ENCODE measurements at regions not wholly inside any gene's neighbourhood (a gene's known extent, or its start where the extent isn't known, plus 50 kb on each side); places are given as distances from the start of the nearest gene placed in this dataset.

- no peak for FAIRE-seq
Measured at GRCh38 chr3:178456621-178457285, 79.5 kb upstream of the KCNMB2 start.

DNA sequence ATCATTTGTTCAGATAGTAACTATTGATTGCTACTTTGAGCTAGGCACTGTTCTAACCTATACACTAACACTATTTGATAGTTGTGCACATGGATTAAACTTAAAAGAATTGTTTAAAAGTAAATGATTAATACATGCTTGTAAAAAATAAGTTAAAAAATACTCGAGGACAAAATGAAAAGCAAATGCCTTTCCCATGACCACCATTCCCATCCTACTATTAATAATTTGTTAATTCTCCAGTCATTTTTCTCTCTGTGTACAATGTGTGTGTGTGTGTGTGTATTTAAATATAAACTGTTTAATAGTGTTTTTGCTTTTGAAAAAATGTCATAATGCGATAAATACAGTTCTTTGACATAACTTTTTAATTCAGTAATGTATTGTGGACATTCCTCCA is 78.7 kb upstream of the KCNMB2 start:
- no peak for FAIRE-seq

- FAIRE-seq, result no peak
Measured at GRCh38 chr3:178458313-178459037, 77.8 kb upstream of the KCNMB2 start.

DNA sequence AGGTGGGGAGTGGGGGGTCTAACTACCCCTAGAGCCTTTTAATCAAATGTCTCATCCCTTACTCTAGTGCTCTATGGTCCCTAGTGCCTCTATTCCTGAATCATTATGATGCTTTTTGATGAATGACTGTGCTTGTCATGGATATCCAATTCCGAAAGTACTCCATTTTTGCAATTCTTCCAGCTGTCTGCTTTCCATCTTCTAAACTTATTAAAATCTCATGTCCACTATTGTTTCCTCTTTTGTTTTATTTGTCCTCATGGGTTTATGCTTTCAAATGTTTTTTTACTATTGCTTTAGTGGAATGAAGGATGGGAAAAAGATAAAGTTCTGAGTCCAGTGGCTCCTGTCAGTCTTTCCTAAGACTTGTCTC is 77.2 kb upstream of the KCNMB2 start:
- FAIRE-seq, result no peak

DNA sequence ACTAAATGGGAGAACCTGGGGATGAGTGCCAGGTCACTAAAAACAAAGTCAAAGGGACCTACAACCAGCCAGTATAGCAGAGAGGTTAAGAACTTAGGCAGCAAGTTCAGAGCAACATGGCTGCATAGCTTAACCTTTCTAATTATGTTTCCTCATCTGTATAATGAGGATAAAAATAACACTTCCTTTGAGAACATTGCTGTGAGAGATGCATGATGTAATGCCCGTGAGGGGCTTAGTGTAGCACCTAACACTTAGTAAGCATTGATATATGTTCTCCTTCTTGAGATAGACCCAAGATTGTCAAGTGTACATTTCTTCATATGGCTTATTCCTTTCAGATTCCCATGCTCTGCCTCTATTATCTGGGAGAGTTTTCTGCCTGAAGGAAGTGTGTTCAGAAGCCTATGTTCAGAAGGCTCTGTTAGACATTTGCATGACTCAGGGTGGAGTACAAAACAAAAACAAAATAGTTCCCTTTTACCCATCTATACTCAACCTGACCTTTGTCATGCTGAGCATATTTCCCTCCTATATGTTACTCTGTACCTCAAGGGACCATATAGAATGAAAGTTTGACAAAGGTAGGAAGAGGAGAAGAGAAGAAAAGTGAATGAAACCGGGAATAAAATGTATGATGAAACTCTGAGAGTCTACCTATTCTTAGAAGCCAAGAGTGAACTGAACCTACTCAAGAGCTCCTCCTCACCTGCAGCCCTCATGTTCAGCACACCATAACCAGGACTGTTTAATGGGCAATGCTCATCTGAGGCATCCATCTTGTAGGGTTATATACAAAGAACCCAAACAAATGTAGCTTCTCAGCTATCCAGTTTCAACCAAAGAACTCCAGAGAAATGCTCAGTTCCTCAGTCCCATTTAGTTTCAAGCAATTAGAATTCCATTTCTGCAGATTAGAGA is 70.7 kb upstream of the KCNMB2 start:
- no peak for FAIRE-seq

DNA sequence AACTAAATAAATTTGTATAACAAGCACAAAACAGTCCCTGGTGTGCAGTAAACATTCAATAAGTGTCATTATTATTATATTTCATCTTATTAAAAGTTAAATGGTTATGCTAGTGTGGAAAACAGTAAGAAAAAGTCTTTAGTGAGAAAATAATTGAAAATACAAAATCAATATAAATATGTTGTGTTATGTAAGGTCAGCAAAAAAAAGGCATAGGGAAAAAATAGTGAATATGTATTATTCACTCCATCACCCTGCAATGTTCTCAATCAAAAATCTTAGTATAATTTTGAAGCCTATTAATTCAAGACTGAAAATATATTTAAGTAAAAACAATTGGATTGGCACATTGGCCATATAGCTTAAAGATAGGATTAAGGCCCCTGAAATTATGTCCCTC is 63.3 kb upstream of the KCNMB2 start:
- no peak for FAIRE-seq

- FAIRE-seq, result no peak
Measured at GRCh38 chr3:178474526-178474925, 61.7 kb upstream of the KCNMB2 start.

GRCh38 chr3:178475062-178475461 is 61.2 kb upstream of the KCNMB2 start:
- no peak for FAIRE-seq

DNA sequence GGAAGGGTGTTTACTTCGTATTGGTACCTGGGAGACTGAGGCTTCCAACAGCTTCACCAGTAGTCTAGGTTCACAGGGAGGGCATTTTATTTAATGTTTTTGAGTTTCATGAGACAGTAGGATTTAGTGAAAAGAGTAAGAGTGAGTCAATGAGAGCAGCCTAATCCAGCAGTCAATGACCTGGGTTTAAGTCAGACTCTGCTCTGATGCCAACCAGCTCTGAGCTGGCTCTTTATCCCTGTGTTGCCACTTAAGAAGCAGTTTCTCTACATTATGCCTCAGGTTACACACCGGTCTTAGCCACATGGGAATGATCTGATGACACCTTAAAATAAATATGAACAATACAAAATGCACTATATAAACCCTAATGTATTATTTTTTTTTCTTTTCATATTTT is 59.4 kb upstream of the KCNMB2 start:
- FAIRE-seq, result no peak

- no peak for FAIRE-seq
Measured at GRCh38 chr3:178479446-178479845, 56.8 kb upstream of the KCNMB2 start.

DNA sequence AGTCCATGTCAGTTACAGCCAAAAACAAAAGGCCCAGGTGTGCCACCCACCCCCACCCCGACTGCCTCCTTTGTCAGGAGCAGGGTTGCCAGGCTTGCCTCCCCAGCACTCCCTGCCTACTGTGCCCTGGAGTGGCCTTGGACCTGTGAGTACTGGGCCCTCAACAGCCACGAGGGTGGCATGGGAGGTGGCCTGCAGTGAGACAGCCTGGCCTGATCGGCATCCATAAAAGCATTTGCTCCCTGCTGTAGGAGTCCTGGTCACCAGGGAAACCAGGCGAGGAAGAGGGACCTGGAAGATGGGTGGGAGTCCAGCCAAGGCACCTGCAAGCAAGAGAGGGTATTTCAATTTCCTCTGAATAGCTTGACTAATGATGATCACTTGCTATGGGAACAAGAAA is 56.4 kb upstream of the KCNMB2 start:
- FAIRE-seq, result no peak

DNA sequence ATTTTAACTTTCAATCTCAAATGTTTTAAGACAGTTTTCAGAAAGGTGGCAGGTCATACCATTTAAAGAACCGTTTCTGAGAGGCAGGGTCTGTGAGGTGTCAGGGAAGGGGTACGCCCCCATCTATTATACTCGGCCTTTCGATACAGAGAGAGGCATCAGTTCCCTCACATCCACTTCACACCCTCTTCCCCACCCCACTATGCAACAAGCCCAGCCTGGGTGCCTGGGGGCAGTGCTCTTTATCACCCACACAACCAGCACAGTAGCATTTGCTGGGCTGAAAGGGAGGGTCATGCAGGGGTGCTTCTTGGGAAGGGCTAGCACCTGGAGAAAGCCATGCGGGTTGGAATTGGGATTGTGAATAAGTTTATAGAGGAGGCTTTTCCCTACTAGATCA is 56.0 kb upstream of the KCNMB2 start:
- FAIRE-seq, result no peak

GRCh38 chr3:178480795-178481194 is 55.4 kb upstream of the KCNMB2 start:
- no peak for FAIRE-seq

- FAIRE-seq, result no peak
Measured at GRCh38 chr3:178482981-178483380, 53.3 kb upstream of the KCNMB2 start.

GRCh38 chr3:178483704-178484103 is 52.5 kb upstream of the KCNMB2 start:
- no peak for FAIRE-seq

DNA sequence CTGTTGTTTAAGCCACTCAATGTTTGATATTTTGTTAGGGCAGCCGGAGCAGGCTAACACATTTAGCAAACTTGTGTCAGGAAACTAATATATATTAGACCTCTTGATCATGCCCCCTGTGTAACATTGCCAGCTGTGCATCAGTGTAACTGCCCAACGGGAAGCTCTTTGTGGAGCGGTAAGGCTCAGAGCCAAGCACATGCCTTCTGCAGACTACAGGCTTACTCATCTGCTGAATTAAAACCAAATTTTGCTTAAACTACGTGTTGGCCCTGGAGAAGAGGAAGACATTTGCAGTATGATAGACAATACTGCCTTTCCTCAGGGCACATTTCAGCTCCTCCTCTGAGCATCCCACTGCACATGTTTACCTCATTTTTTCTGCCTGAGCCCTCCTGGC is 50.5 kb upstream of the KCNMB2 start:
- FAIRE-seq, result no peak
